AG09309 (cell line): ENCODE measurements at regions not wholly inside any gene's neighbourhood (a gene's known extent, or its start where the extent isn't known, plus 50 kb on each side); places are given as distances from the start of the nearest gene placed in this dataset.

Experiments used
- DNase-seq: peaks from one replicate; pipeline ENCODE4 v3.0.0-alpha.2; 2010; ENCODE audit warnings: low read depth
- H3K4me3 ChIP-seq: 2 replicates; pipeline ENCODE4 v1.5.1; 2011; ENCODE audit warnings: mild to moderate bottlenecking, low read depth, low read length, moderate library complexity; ENCODE audit not compliant: control insufficient read depth
- TF ChIP-seq, protein P1 (sequence below): IDR thresholded peaks from 2 replicates; pipeline ENCODE4 v1.5.1; 2011; ENCODE audit warnings: mild to moderate bottlenecking, low read depth, low read length, inconsistent platforms; ENCODE audit not compliant: insufficient read depth, control insufficient read depth; ENCODE audit errors: missing control alignments

DNA sequence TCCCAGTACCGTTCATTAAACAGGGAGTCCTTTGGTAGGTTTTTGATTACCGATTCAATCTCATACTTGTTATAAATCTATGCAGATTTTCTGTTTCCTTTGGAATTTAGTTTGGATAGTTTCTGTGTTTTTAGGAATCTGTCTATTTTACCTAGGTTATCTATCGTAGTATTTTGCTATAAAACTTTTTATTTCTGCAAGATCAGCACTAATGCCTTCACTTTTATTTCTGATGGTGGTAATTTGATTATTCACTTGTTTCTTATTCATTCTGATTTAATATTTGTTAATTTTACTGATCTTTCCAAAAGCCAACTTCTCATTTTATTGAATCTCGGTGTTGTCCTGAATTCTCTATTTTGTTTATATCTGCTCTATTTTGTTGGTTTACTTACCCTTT is 577.7 kb upstream of the NRG3 start:
- no peak for DNase-seq
- no peak overlapping the region for H3K4me3 ChIP-seq
- TF ChIP-seq, protein P1, sequence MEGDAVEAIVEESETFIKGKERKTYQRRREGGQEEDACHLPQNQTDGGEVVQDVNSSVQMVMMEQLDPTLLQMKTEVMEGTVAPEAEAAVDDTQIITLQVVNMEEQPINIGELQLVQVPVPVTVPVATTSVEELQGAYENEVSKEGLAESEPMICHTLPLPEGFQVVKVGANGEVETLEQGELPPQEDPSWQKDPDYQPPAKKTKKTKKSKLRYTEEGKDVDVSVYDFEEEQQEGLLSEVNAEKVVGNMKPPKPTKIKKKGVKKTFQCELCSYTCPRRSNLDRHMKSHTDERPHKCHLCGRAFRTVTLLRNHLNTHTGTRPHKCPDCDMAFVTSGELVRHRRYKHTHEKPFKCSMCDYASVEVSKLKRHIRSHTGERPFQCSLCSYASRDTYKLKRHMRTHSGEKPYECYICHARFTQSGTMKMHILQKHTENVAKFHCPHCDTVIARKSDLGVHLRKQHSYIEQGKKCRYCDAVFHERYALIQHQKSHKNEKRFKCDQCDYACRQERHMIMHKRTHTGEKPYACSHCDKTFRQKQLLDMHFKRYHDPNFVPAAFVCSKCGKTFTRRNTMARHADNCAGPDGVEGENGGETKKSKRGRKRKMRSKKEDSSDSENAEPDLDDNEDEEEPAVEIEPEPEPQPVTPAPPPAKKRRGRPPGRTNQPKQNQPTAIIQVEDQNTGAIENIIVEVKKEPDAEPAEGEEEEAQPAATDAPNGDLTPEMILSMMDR = no peak

DNA sequence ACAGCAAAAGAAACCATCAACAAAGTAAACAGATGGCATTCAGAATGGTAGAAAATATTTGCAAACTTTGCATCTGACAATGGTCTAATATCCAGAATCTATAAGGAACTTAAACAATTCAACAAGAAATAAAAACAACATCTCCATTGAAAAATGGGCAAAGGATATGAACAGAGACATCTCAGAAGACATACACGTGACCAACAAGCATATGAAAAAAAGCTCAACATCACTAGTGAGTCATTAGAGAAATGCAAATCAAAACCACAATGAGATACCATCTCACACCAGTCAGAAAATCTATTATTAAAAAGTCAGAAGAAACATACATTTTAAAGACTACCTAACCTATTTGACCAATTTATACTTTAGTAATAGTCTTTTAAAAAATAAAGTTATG is 571.3 kb upstream of the NRG3 start:
- H3K4me3 ChIP-seq = no peak overlapping the region
- DNase-seq = no peak
- TF ChIP-seq, protein P1 = no peak

DNA sequence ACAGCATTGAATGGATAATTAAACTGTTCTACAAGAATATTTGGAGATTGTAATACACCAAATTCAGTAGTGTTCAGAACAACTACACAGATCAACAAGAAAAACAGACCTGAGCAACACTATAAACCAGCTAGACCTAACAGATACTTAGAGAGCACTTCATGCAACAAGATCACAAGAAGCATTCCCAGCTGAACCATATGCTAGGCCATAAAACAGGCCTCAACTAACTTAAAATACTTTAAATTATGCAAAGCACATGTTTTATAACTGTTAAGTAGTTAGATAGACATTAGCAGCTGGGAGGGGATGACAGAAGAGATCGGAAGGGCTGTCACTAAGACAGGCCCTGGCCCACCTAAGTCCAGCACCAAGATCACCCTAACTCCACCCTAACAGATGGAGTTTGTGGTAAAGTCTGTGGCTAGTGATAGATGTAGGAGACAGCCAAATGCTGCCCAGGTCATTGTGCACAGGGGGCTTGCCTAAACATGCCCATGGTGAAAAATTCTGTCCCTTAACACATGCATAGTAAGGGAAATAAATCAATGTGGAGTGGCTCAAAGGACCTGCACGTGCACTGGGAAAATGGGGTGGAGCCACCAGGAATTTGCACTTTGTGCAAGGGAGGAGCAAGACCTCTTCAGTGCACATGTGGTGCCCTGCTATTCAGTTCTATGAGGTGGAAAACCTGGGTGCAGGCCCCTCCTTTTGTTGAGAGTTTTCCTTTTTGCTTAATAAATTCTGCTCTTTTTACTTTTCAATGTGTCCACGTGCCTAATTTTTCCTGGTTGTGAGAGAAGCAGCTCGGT is 567.8 kb upstream of the NRG3 start:
- TF ChIP-seq, protein P1 = no peak
- H3K4me3 ChIP-seq = no peak overlapping the region
- no peak for DNase-seq

DNA sequence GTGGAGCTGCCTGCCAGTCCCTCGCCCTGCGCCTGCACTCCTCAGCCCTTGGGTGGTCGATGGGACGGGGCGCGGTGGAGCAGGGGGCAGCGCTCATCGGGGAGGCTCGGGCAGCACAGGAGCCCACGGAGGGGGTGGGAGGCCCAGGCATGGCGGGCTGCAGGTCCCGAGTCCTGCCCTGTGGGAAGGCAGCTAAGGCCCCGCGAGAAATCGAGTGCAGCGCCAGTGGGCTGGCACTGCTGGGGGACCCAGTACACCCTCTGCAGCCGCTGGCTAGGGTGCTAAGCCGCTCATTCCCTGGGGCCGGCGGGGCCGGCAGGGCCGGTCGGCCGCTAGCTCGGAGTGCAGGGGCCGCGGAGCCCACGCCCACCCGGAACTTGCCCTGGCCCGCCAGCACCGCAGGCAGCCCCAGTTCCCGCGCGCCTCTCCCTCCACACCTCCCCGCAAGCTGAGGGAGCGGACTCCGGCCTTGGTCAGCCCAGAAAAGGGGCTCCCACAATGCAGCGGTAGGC is 565.9 kb upstream of the NRG3 start:
- TF ChIP-seq, protein P1 = no peak
- no peak for DNase-seq
- H3K4me3 ChIP-seq = no peak overlapping the region

DNA sequence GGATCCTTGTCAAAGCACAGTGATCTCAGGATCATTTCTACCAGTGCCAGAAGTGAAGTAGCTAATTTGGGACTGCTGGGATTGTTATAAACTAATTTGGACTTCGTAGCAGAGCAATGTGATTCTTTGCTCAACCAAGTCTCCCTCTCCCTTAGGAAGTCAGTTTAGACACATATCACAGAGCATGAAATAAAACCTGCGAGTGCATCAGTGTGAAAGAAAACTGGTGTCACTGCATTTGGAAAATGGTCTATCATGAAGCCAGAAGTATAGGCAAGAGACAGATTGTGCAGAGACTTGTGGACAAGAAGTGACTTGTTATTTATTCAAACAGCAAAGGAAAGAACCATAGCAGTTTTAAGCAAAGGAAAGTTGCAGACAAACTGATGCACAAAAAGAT is 560.5 kb upstream of the NRG3 start:
- no peak for DNase-seq
- no peak overlapping the region for H3K4me3 ChIP-seq
- TF ChIP-seq, protein P1 = no peak

DNA sequence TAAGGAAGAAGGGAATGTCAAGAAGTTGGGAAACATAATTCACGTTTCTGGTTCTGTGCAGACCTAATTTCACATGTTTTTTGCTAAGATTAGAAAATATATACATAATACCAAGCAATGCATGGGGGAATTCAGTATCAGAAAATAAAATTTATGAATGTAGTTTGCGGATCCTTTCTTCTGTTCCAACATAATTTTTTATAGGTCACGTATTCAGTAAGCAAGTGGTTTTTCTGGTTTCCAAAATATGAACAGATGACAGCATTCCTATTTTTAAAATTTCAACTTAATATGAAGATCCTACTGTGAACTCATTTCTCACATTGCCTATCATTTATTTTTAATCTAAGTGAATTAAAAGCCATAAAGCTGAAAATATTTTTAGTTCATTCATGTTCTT is 560.0 kb upstream of the NRG3 start:
- no peak for DNase-seq
- TF ChIP-seq, protein P1 = no peak
- H3K4me3 ChIP-seq = no peak overlapping the region

DNA sequence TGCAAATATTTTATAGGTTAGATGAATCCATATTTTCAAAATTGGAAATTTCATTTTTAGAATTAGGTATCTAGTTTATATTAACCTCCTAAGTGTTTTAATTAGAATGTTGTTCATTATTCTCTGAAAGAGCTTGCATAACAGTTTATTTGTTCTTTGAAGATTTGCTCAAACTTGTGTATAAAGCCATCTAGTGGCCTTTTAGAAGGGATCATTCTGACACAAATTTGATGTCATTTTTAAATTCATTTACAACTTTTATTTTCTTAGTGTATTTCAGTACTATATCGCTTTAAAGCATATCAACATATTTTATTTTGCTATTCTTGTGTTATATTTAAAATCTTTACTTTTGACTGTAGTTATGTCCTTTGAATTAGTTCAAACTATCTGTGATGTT is 527.0 kb upstream of the NRG3 start:
- TF ChIP-seq, protein P1 = no peak
- no peak overlapping the region for H3K4me3 ChIP-seq

More for the DNA sequence above, 527.0 kb upstream of the NRG3 start:
- DNase-seq = no peak
